Peyer's patch (tissue), 4 donors: ENCODE measurements at regions not wholly inside any gene's neighbourhood (a gene's known extent, or its start where the extent isn't known, plus 50 kb on each side); places are given as distances from the start of the nearest gene placed in this dataset.

ENCODE experiments used
- DNase-seq, 3 donors: peaks; one replicate each; pipeline ENCODE4 v3.0.0-alpha.2; 2017 to 2019
- H3K27ac ChIP-seq, 4 donors: fragments of 200-600 bp; sonication (generic); one replicate each; pipeline ENCODE4 v1.5.1; 2016 to 2019
- H3K27me3 ChIP-seq, 2 donors: fragments of 200-600 bp; sonication (generic); one replicate each; pipeline ENCODE4 v1.5.1; 2019
- H3K36me3 ChIP-seq, 3 donors: fragments of 200-600 bp; sonication (generic); one replicate each; pipeline ENCODE4 v1.5.1; 2016 to 2019
- H3K4me1 ChIP-seq, 4 donors: fragments of 200-600 bp; sonication (generic); one replicate each; pipeline ENCODE4 v1.5.1; 2016 to 2019
- H3K4me3 ChIP-seq, 4 donors: fragments of 200-600 bp; sonication (generic); 1 replicate in 3 of 4; 2 replicates in 1 of 4; pipeline ENCODE4 v1.5.1; 2016 to 2019; ENCODE audit warnings: mild to moderate bottlenecking in 1 of 4
- H3K9me3 ChIP-seq, 4 donors: fragments of 200-600 bp; sonication (generic); one replicate each; pipeline ENCODE4 v1.5.1; 2016 to 2019; ENCODE audit warnings: mild to moderate bottlenecking in 1 of 4
- CTCF ChIP-seq, 6 experiments: fragments of 450-650 bp in 4 of 6; fragments of 200-600 bp in 2 of 6; sonication (generic) in 1 of 6; IDR thresholded peaks; one replicate each; pipeline ENCODE4 v1.5.1; 2017 to 2019; ENCODE audit warnings: antibody characterized with exemption in 6 of 6, mild to moderate bottlenecking in 3 of 6, moderate library complexity in 1 of 6
- POLR2A ChIP-seq, 2 donors: fragments of 450-650 bp; IDR thresholded peaks; one replicate each; pipeline ENCODE4 v1.5.1; 2017; ENCODE audit warnings: antibody characterized with exemption in 2 of 2, mild to moderate bottlenecking in 2 of 2, moderate library complexity in 2 of 2

DNA sequence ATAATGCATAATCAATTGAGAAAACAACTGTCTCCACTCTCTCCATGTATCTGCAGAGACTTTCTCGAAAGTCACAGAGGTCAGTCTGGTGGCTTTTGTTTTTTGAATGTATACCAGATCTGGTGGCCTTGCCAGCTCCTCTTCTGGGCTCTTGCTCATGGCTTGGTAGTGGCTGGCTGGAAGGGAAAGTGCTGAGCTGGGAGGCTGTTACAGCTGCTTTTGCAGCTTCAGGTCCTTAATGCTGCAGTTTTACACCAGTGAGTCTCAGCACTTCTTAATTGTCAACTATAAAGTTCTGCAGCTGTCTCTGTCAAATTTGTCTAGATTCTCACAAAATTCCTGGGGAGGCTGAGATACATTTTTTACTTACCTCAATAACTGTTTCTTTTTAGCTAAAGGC lies 390.0 kb downstream of the GRXCR1 start:
- no peaks in the 10 kb centered on the region for H3K27me3 ChIP-seq
- DNase-seq, result no peak
- H3K9me3 ChIP-seq, result no peaks in the 10 kb centered on the region
- no peak for TF ChIP-seq CTCF (IDR thresholded peaks at IDR 0.05)
- H3K36me3 ChIP-seq, result no peaks in the 10 kb centered on the region
- no peak overlapping the region for H3K27ac ChIP-seq
- H3K4me1 ChIP-seq, result no peaks in the 10 kb centered on the region
- H3K4me3 ChIP-seq, result no peak overlapping the region

GRCh38 chr4:43286137-43286536 lies 393.6 kb downstream of the GRXCR1 start:
- TF ChIP-seq CTCF (IDR thresholded peaks at IDR 0.05) (no peak), POLR2A (IDR thresholded peaks at IDR 0.05) (no peak)

DNA sequence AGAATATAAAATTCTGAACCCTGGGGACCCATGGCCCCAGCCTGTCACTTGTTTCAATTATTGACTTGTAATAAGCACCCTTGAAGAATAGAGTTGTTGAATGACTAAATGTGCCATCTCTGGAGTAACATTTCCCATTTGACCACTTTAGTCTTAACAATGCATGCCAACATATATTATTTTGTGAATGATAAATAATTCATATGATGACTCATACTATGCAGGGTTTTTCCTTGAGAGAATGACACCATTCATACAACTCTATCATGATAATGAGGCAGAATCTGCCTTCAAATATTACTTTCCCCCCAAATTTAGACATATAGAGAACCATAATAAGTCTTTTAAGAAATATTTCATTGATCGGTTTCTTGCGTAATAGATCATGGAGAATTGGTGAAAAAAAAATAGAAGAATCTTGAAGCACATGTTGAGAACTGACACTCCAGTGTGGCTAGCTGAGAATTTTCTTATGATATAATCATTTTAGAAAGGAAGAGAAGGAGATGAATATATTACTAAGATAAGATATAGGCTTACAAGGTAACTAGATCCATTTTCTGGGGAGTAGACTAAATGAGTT lies 404.5 kb downstream of the GRXCR1 start:
- H3K4me3 ChIP-seq, result no peak overlapping the region
- H3K27me3 ChIP-seq, result no peaks in the 10 kb centered on the region
- TF ChIP-seq POLR2A (IDR thresholded peaks at IDR 0.05) (no peak), CTCF (IDR thresholded peaks at IDR 0.05) (no peak)
- no peaks in the 10 kb centered on the region for H3K36me3 ChIP-seq
- DNase-seq, result no peak
- H3K9me3 ChIP-seq, result no peaks in the 10 kb centered on the region
- H3K4me1 ChIP-seq, result no peaks in the 10 kb centered on the region
- H3K27ac ChIP-seq, result no peak overlapping the region

More at GRCh38 chr4:43286137-43286536, 393.6 kb downstream of the GRXCR1 start:
- no peak overlapping the region for H3K4me3 ChIP-seq
- no peaks in the 10 kb centered on the region for H3K4me1 ChIP-seq
- H3K9me3 ChIP-seq, result no peaks in the 10 kb centered on the region
- H3K36me3 ChIP-seq, result no peaks in the 10 kb centered on the region
- H3K27me3 ChIP-seq, result no peaks in the 10 kb centered on the region
- no peak for DNase-seq
- no peak overlapping the region for H3K27ac ChIP-seq

DNA sequence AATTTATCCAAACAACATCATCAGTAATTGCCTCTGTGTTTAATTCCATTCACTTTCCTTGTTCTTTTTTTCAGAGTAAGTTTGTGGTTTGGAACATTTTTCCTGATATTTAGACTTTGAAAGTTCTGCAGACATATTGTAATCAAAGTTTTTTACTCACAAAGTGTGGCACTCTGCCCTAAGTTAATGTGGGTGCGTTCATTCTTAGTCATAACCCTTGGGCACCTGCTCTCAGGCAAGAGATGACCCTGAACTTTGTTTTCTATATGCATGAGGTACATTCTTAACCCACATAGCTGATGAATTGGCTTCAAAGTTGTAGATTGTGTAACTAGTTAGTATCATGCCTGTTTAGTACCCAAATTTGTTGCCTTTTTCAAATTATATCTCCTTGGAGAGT lies 424.3 kb downstream of the GRXCR1 start:
- DNase-seq, result no peak
- H3K27ac ChIP-seq, result no peak overlapping the region
- H3K4me1 ChIP-seq, result no peaks in the 10 kb centered on the region
- no peak for TF ChIP-seq CTCF (IDR thresholded peaks at IDR 0.05)
- no peak for TF ChIP-seq POLR2A (IDR thresholded peaks at IDR 0.05)
- H3K4me3 ChIP-seq, result no peak overlapping the region
- no peaks in the 10 kb centered on the region for H3K36me3 ChIP-seq
- no peaks in the 10 kb centered on the region for H3K27me3 ChIP-seq
- no peaks in the 10 kb centered on the region for H3K9me3 ChIP-seq

GRCh38 chr4:43325220-43325967 lies 432.9 kb downstream of the GRXCR1 start:
- no peak for TF ChIP-seq POLR2A (IDR thresholded peaks at IDR 0.05)
- TF ChIP-seq CTCF (IDR thresholded peaks at IDR 0.05), result no peak

More at GRCh38 chr4:43325220-43325967, 432.9 kb downstream of the GRXCR1 start:
- Histone ChIP-seq H3K27me3 (no peaks in the 10 kb centered on the region), H3K27ac (no peak overlapping the region), H3K36me3 (no peaks in the 10 kb centered on the region), H3K4me1 (no peaks in the 10 kb centered on the region), H3K4me3 (no peak overlapping the region), H3K9me3 (no peaks in the 10 kb centered on the region)
- DNase-seq, result no peak
